ENCODE measurements at regions not wholly inside any gene's neighbourhood (a gene's known extent, or its start where the extent isn't known, plus 50 kb on each side); places are given as distances from the start of the nearest gene placed in this dataset.

GRCh38 chr9:80061096-80061495 is 489.3 kb downstream of the TLE4 start:
- Histone ChIP-seq H2AFZ (ENCODE audit: low read length) (no peak overlapping the region), H3K27me3 (ENCODE audit: control insufficient read depth in 1 of 2, insufficient read depth in 2 of 2, low read length in 2 of 2) (no peaks in the 10 kb centered on the region), H3K9me3 (ENCODE audit: low read length) (peaks cover 31% of the 10 kb centered on the region; the same call in 1 of the 2 replicates), H3K4me1 (ENCODE audit: insufficient read depth, low read length) (no peaks in the 10 kb centered on the region), H3K79me2 (ENCODE audit: insufficient read depth, low read length) (no peaks in the 10 kb centered on the region), H3K4me2 (ENCODE audit: low read depth, low read length) (no peak overlapping the region), H3K4me3 (replicated peaks in 1 of 3; ENCODE audit: insufficient read depth in 1 of 3, low read depth in 2 of 3, low read length in 3 of 3) (no peak overlapping the region), H3K36me3 (replicated peaks in 1 of 2; ENCODE audit: control insufficient read depth in 1 of 2, insufficient read depth in 2 of 2, low read length in 2 of 2) (no peaks in the 10 kb centered on the region), H3K27ac (ENCODE audit: extremely low read length, insufficient read depth, low read length) (no peak overlapping the region), H4K20me1 (ENCODE audit: insufficient read depth, low read length) (no peaks in the 10 kb centered on the region), H3K9ac (ENCODE audit: insufficient read depth, low read depth, low read length) (no peak overlapping the region)
- CTCF ChIA-PET (ENCODE audit: low intra/inter-chr PET ratio, low total read pairs) = no interaction called here
- in situ Hi-C loops (cut with HindIII; ENCODE audit: extremely low pct_ligation_motif_present, low pct_unique_long_range_greater_than_20kb) = no loop called here
- POLR2A ChIA-PET = no interaction called here
- intact Hi-C loops (cut with micrococcal nuclease; ENCODE audit: unreplicated experiment) = no loop called here
- no TSS peak for BruUV-seq (replicated peaks)
- no peak for DNase-seq (ENCODE audit: low spot score)
- FAIRE-seq = no peak
- no peak for ATAC-seq
- TF ChIP-seq MXD3 (CRISPR knock-in tag; IDR thresholded peaks at IDR 0.05) (no peak), ZNF101 (CRISPR knock-in tag; IDR thresholded peaks at IDR 0.05; ENCODE audit: borderline replicate concordance, low read depth) (no peak), CREB3 (CRISPR knock-in tag; IDR thresholded peaks at IDR 0.05) (no peak), PRMT3 (CRISPR knock-in tag; IDR thresholded peaks at IDR 0.05; ENCODE audit: borderline replicate concordance, low read depth) (no peak), ZNF772 (CRISPR knock-in tag; IDR thresholded peaks at IDR 0.05) (no peak), TARDBP (CRISPR knock-in tag; IDR thresholded peaks at IDR 0.05) (no peak), EP300 (IDR thresholded peaks at IDR 0.05; ENCODE audit: low read depth in 2 of 2, low read length in 2 of 2) (no peak), EP300 (CRISPR knock-in tag; IDR thresholded peaks at IDR 0.05; ENCODE audit: borderline replicate concordance) (no peak), U2AF2 (IDR thresholded peaks at IDR 0.05; ENCODE audit: low read depth, low read length) (no peak), ZNF234 (CRISPR knock-in tag; conservative IDR thresholded peaks at IDR 0.05) (no peak), TBP (CRISPR knock-in tag; IDR thresholded peaks at IDR 0.05) (no peak), BRCA1 (CRISPR knock-in tag; IDR thresholded peaks at IDR 0.05) (no peak), HMGA1 (CRISPR knock-in tag; conservative IDR thresholded peaks at IDR 0.05) (no peak), ELK4 (CRISPR knock-in tag; IDR thresholded peaks at IDR 0.05; ENCODE audit: borderline replicate concordance) (no peak), RARA (CRISPR knock-in tag; IDR thresholded peaks at IDR 0.05) (no peak), SMC3 (IDR thresholded peaks at IDR 0.05; ENCODE audit: low read length) (no peak), ZFP36 (IDR thresholded peaks at IDR 0.05; ENCODE audit: borderline replicate concordance, low read depth, low read length, partially characterized antibody) (no peak)
